AG08395 (cell line): ENCODE measurements at regions not wholly inside any gene's neighbourhood (a gene's known extent, or its start where the extent isn't known, plus 50 kb on each side); places are given as distances from the start of the nearest gene placed in this dataset.
"Not testable (repeated sequence)": the region's sequence is repeated elsewhere in the genome, so short reads cannot be mapped to it uniquely, and the experiment has no call there.

ENCODE experiments used
- DNase-seq: peaks from one replicate; pipeline ENCODE4 v3.0.0; 2012; ENCODE audit warnings: mixed read lengths, low spot score

DNA sequence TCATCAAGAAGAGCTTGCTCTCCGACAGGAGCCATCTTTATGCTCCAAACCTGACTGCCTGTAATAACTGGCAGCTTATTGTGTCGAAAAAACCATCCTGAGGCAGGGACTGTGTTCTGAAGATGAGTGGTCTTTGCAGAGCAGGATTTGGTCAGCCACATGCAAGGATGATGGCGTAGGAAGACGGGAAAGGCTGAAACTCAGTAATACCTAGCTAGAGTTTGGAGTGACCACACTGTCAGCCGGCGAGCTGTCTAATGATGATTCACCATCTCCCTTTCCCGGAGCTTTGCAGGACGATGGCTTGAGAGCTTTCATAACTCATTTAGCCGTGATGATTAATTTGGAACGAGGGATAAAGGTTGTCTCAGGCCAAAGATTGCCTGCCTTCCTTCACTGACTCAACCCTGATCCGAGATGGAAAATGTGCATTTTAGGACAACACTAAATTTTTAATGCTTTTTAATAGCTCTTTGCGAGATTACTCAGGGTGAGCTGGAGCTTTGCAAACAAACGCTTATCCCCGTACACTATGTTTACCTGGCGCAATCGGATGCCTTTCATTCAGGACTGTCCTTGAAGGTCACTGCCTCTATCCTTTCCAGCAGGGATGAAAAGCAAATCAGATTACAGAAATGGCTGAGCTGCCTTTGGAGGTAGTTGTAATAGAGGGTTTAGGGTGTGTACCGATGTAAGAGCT lies 288.5 kb downstream of the ASMT start:
- no peak for DNase-seq

DNA sequence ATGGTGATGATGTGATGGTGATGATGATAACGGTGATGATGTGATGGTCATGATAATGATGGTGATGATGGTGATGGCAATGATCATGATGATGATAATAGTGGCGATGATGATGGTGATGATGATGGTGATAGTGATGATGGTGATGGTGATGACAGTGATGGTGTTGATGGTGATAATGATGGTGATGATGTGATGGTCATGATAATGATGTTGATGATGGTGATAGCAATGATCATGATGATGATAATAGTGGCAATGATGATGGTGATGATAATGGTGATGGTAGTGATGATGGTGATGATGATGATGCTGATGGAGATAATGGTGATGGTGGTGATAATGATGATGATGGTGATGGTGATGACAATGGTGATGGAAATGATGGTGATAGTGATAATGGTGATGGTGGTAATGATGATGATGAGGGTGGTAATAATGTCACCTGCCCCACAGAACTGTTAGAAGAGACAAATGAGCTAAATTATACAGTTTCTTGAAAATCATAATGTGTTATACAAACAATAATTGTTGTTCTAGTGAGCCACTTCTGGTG lies 289.9 kb downstream of the ASMT start:
- no peak for DNase-seq

- no peak for DNase-seq
These were observed 291.2 kb downstream of the ASMT start for GRCh38 chrX:1906028-1906427.

- not testable (repeated sequence) for DNase-seq
These were observed 294.1 kb downstream of the ASMT start for GRCh38 chrX:1908996-1909395.

DNA sequence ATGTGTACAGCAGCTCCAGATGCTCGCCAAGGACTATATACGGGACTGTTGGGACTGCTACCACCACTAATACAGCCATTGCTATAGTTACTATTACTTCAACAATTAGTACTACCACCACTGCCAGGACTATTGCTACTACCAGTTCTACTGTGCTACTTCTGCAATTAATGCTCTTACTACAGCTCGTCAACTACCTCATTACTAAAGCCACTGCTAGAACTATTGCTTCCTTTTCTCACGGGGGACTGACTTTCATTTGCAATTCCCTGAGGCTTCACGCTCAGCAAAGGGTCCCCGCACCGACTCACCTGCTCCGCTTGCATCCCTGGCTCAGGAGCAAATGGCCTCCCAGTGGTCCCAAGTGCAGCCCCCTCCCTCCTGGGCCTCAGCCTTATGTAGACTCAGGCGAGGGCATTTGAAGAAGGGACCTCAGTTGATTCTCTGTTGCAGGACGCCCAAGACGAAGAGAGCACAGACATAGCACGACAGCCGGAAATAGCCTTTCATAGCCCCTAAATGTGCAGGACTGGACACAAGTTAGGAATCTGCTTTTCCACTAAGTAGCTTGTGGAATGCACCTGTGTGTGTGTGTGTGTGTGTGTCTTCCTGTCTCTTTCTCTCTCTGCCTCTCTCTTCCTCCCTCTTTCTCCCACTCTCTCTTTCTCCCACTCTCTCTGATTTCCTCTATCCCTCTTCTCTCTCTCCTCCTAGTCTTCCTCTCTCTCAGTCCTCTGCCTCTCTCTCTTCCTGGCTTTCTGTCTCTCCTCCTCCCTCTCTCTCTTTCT lies 294.8 kb downstream of the ASMT start:
- DNase-seq: no peak

DNA sequence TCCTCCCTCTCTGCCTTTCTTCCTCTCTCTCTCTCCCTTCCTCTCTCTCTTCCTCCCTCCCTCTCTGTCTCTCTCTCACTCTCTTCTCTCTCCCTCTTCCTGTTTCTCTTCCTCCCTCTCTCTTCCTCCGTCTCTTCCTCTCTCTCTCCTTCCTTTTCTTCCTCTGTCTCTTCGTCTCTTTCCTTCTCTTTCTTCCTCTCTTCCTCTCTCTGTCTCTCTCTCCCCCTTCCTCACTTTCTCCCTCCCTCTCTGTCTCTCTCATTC lies 295.3 kb downstream of the ASMT start:
- no peak for DNase-seq

- DNase-seq: no peak
These were observed 296.7 kb downstream of the ASMT start for GRCh38 chrX:1911401-1912128.

DNA sequence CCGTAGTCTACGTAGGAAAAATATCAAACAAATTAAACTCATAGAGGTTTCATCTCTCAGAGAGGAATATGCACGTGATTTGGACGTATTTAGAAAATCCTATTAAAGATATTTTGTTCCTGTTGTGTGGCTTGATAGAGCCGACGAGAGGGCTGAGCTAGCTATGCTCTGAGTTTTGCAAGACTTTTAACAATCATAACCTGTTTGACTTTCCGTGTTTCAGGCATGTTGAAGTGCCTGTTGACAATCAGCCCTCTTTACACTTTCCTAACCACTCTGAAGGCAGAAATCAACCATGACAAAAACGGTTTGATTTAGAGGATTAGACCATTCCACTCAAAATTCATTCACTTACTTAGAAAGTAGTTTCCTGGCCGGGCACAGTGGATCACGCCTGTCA lies 297.3 kb downstream of the ASMT start:
- DNase-seq: no peak

DNA sequence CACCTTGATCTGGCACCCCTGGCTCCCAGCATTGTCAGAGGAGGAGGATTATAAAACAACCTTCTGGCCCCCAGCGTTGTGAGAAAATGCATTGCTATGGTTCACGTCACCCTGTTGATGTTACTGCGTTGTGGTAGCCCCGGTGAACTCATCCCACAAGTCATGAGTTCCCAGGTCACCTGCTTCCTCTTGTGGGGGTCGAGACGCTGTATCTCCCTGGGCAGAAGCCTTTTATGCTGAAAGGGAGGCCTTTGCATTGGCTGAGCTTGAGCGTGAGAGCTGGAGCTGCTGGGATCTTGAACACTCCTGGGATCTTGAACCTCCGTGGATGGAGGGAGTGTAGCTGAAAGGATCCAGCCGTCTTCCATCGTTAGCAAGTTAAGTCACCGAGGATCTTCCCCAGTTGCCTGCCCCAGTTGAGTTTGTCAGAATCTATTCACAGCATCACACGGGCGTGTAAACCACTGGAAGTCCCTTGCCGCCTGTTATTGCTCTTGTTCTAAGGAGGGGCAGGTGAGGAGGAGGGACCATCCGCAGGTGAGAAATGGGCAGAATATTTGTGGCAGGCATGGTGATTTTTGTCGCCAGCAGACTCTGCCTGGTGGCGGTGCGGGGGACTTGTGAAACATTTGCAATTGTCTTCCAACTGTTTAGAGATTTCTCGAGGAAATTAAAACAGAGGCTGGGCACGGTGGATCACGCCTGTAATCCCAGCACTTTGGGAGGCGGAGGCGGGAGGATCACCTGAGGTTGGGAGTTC lies 299.9 kb downstream of the ASMT start:
- DNase-seq: no peak

GRCh38 chrX:1918780-1919179 lies 303.9 kb downstream of the ASMT start:
- DNase-seq: no peak

GRCh38 chrX:1925053-1925481 lies 310.2 kb downstream of the ASMT start:
- DNase-seq: no peak

DNA sequence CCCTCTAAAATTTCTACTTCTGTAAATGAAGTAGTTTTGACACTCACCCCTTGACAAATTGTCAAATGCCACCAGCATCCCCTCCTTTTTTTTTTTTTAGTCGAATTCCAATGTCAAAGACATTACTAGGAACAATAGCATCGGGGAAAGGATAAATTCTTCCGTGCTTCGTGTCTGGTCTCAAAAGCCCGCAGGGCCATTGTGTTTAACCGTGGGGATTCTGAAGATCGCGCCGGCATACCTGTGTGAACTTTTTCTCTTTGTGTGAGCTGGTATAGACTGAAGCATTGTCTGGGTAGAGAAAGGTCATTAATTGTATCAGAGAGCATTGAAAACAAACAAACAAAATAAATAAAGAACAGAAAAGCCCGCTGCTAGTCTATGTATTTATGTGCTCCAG lies 313.9 kb downstream of the ASMT start:
- no peak for DNase-seq

GRCh38 chrX:1932231-1932630 lies 317.4 kb downstream of the ASMT start:
- no peak for DNase-seq

DNA sequence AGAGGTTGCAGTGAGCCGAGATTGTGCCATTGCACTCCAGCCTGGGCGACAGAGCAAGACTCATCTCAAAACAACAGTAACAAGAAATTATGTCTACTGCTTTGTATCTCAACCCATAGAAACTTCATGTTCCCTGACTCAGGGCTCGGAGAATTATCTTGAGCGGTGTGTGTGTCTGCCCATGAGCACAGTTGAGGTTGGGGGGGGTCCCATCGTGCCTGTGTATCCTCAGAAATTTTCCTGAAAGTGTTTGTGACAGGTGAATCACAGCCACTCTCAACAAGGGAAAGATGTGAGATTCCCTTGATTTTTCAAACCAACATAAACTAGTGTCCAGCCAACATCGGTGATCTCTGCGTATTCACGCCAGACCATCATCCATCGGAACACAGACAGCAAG lies 319.1 kb downstream of the ASMT start:
- no peak for DNase-seq

DNA sequence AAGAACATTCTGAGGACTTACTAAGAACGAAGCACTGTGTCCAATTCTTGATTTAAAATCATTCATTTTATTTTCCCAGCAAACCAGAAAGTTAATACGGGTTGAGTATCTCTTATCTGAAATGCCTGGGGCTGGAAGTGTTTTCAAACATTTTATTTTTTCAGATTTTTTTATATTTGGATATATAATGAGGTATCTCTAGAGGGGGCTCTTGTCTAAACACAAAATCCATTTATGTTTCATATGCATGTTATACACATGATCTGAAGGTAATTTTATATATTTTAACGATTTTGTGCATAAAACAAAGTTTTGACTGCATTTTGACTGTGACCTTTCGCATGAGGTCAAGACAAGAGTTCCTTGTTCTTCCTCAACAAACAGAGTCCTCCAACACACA lies 320.9 kb downstream of the ASMT start:
- DNase-seq: no peak

GRCh38 chrX:1938190-1938589 lies 323.3 kb downstream of the ASMT start:
- no peak for DNase-seq

DNA sequence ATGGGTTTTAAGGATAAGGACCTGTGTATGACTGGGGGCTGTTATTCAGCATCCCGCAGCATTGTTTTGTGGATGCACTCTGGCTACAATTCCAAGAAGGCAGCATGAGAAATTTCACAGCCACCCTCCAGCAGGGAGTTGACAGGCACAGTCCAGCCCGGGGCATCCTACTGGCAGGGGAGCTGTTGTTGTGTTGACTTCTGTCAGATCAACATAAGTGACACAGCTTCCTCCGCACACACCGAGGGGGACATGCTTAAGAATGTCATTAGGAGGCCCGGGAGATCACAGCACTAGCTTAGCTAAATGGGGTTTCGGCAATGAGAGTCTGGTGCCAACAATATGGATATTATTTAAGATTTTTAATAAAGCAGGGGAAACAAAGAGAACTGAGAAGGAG lies 326.5 kb downstream of the ASMT start:
- no peak for DNase-seq

DNA sequence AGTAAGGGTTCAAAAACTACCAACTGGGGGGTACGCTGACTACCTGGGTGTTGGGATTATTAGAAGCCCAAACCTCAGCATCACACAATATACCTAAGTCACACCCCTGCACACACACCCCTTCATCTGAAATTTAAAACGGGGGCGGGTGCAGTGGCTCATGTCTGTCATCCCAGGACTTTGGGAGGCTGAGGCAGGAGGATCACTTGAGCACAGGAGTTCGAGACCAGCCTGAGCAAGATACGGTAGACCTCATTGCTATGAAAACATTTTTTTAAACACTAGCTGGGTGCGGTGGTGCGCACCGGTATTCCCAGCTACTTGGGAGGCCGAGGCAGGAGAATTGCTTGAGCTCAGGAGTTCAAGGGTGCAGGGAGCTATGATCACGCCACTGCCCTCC lies 331.0 kb downstream of the ASMT start:
- DNase-seq: no peak

- no peak for DNase-seq
These were observed 332.1 kb downstream of the ASMT start for GRCh38 chrX:1946974-1947373.
